ENCODE measurements at regions not wholly inside any gene's neighbourhood (a gene's known extent, or its start where the extent isn't known, plus 50 kb on each side); places are given as distances from the start of the nearest gene placed in this dataset.

DNA sequence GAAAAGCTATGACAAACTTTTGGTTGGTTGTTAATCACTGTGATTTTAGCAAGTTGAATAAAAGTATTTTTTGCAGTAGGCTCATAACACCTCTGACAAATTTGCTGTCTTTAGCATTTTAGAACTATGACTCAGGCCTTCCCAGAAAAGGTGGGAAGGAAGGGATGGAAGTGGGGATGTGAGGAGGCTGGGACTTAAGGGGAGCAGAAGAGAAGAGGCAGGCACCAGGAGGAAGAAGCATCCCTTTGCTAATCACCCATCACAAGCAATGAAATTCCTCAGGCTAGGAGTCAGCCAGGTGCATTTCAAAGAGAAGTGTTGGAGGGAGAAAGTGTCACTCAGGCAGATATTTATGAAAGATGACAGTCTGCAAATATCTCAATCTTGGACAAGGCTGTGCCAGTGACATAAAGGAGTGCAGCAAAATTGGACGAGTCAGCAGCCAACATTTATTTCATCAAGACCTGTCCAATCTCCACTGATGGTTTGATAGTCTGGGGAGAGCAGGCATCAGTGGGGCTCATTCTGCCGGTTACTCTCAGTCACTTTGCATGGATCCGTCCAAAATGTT lies 337.3 kb upstream of the ARRDC4 start (continued):
- TF ChIP-seq, protein P1, sequence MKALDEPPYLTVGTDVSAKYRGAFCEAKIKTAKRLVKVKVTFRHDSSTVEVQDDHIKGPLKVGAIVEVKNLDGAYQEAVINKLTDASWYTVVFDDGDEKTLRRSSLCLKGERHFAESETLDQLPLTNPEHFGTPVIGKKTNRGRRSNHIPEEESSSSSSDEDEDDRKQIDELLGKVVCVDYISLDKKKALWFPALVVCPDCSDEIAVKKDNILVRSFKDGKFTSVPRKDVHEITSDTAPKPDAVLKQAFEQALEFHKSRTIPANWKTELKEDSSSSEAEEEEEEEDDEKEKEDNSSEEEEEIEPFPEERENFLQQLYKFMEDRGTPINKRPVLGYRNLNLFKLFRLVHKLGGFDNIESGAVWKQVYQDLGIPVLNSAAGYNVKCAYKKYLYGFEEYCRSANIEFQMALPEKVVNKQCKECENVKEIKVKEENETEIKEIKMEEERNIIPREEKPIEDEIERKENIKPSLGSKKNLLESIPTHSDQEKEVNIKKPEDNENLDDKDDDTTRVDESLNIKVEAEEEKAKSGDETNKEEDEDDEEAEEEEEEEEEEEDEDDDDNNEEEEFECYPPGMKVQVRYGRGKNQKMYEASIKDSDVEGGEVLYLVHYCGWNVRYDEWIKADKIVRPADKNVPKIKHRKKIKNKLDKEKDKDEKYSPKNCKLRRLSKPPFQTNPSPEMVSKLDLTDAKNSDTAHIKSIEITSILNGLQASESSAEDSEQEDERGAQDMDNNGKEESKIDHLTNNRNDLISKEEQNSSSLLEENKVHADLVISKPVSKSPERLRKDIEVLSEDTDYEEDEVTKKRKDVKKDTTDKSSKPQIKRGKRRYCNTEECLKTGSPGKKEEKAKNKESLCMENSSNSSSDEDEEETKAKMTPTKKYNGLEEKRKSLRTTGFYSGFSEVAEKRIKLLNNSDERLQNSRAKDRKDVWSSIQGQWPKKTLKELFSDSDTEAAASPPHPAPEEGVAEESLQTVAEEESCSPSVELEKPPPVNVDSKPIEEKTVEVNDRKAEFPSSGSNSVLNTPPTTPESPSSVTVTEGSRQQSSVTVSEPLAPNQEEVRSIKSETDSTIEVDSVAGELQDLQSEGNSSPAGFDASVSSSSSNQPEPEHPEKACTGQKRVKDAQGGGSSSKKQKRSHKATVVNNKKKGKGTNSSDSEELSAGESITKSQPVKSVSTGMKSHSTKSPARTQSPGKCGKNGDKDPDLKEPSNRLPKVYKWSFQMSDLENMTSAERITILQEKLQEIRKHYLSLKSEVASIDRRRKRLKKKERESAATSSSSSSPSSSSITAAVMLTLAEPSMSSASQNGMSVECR (CRISPR knock-in tag; IDR thresholded peaks at IDR 0.05; ENCODE audit: borderline replicate concordance) = no peak
- TF ChIP-seq, protein P2, sequence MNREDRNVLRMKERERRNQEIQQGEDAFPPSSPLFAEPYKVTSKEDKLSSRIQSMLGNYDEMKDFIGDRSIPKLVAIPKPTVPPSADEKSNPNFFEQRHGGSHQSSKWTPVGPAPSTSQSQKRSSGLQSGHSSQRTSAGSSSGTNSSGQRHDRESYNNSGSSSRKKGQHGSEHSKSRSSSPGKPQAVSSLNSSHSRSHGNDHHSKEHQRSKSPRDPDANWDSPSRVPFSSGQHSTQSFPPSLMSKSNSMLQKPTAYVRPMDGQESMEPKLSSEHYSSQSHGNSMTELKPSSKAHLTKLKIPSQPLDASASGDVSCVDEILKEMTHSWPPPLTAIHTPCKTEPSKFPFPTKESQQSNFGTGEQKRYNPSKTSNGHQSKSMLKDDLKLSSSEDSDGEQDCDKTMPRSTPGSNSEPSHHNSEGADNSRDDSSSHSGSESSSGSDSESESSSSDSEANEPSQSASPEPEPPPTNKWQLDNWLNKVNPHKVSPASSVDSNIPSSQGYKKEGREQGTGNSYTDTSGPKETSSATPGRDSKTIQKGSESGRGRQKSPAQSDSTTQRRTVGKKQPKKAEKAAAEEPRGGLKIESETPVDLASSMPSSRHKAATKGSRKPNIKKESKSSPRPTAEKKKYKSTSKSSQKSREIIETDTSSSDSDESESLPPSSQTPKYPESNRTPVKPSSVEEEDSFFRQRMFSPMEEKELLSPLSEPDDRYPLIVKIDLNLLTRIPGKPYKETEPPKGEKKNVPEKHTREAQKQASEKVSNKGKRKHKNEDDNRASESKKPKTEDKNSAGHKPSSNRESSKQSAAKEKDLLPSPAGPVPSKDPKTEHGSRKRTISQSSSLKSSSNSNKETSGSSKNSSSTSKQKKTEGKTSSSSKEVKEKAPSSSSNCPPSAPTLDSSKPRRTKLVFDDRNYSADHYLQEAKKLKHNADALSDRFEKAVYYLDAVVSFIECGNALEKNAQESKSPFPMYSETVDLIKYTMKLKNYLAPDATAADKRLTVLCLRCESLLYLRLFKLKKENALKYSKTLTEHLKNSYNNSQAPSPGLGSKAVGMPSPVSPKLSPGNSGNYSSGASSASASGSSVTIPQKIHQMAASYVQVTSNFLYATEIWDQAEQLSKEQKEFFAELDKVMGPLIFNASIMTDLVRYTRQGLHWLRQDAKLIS (CRISPR knock-in tag; IDR thresholded peaks at IDR 0.05; ENCODE audit: borderline replicate concordance) = no peak
- TF ChIP-seq NFE2L1 (CRISPR knock-in tag; IDR thresholded peaks at IDR 0.05) = no peak
- TF ChIP-seq, protein P3, sequence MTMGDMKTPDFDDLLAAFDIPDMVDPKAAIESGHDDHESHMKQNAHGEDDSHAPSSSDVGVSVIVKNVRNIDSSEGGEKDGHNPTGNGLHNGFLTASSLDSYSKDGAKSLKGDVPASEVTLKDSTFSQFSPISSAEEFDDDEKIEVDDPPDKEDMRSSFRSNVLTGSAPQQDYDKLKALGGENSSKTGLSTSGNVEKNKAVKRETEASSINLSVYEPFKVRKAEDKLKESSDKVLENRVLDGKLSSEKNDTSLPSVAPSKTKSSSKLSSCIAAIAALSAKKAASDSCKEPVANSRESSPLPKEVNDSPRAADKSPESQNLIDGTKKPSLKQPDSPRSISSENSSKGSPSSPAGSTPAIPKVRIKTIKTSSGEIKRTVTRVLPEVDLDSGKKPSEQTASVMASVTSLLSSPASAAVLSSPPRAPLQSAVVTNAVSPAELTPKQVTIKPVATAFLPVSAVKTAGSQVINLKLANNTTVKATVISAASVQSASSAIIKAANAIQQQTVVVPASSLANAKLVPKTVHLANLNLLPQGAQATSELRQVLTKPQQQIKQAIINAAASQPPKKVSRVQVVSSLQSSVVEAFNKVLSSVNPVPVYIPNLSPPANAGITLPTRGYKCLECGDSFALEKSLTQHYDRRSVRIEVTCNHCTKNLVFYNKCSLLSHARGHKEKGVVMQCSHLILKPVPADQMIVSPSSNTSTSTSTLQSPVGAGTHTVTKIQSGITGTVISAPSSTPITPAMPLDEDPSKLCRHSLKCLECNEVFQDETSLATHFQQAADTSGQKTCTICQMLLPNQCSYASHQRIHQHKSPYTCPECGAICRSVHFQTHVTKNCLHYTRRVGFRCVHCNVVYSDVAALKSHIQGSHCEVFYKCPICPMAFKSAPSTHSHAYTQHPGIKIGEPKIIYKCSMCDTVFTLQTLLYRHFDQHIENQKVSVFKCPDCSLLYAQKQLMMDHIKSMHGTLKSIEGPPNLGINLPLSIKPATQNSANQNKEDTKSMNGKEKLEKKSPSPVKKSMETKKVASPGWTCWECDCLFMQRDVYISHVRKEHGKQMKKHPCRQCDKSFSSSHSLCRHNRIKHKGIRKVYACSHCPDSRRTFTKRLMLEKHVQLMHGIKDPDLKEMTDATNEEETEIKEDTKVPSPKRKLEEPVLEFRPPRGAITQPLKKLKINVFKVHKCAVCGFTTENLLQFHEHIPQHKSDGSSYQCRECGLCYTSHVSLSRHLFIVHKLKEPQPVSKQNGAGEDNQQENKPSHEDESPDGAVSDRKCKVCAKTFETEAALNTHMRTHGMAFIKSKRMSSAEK (CRISPR knock-in tag; IDR thresholded peaks at IDR 0.05; ENCODE audit: borderline replicate concordance) = no peak
- no peak for TF ChIP-seq ZNF263 (CRISPR knock-in tag; IDR thresholded peaks at IDR 0.05; ENCODE audit: low read depth)
- no peak for TF ChIP-seq TEAD4 (CRISPR knock-in tag; IDR thresholded peaks at IDR 0.05)
- TF ChIP-seq USF1 (CRISPR knock-in tag; IDR thresholded peaks at IDR 0.05) = no peak
- no peak for TF ChIP-seq ZMAT4 (CRISPR knock-in tag; IDR thresholded peaks at IDR 0.05)

- no peak overlapping the region for H3K4me3 Mint-ChIP-seq
- peaks cover 8% of the 10 kb centered on the region for H3K4me1 Mint-ChIP-seq
- no peaks in the 10 kb centered on the region for H3K36me3 Mint-ChIP-seq
- DNase-seq (ENCODE audit: low spot score) = no peak
- no peaks in the 10 kb centered on the region for H3K27me3 Mint-ChIP-seq (ENCODE audit: low read depth)
- ChIA-PET POLR2A (no interaction called here), CTCF (no interaction called here)
- no peak for ATAC-seq
- H3K27ac Mint-ChIP-seq = no peak overlapping the region
- H3K9me3 Mint-ChIP-seq = 0 out of 2 replicates have a peak, but pooled peaks cover 7% of the 10 kb centered on the region
- TF ChIP-seq ZNF232 (CRISPR knock-in tag; IDR thresholded peaks at IDR 0.05) (no peak), NR1H2 (CRISPR knock-in tag; IDR thresholded peaks at IDR 0.05) (no peak), ZNF671 (CRISPR knock-in tag; IDR thresholded peaks at IDR 0.05) (no peak), HMGA2 (CRISPR knock-in tag; IDR thresholded peaks at IDR 0.05) (no peak), MXD4 (CRISPR knock-in tag; IDR thresholded peaks at IDR 0.05; ENCODE audit: borderline replicate concordance) (no peak), JUN (CRISPR knock-in tag; IDR thresholded peaks at IDR 0.05) (no peak), NFE2L1 (CRISPR knock-in tag; IDR thresholded peaks at IDR 0.05) (no peak), TCF7 (CRISPR knock-in tag; IDR thresholded peaks at IDR 0.05; ENCODE audit: low read depth) (no peak), ATF2 (CRISPR knock-in tag; IDR thresholded peaks at IDR 0.05; ENCODE audit: borderline replicate concordance, low read depth) (no peak), ATF1 (CRISPR knock-in tag; IDR thresholded peaks at IDR 0.05) (no peak), TEAD4 (CRISPR knock-in tag; IDR thresholded peaks at IDR 0.05) (no peak), ZNF396 (CRISPR knock-in tag; IDR thresholded peaks at IDR 0.05; ENCODE audit: borderline replicate concordance) (no peak), IRF2 (CRISPR knock-in tag; IDR thresholded peaks at IDR 0.05; ENCODE audit: borderline replicate concordance, low read depth) (no peak), ZNF416 (CRISPR knock-in tag; IDR thresholded peaks at IDR 0.05) (no peak), NR2C2 (CRISPR knock-in tag; IDR thresholded peaks at IDR 0.05) (no peak)
Measured at GRCh38 chr15:97627634-97628033, 332.9 kb upstream of the ARRDC4 start.

Measured in WTC11 (cell line).